ENCODE measurements at regions not wholly inside any gene's neighbourhood (a gene's known extent, or its start where the extent isn't known, plus 50 kb on each side); places are given as distances from the start of the nearest gene placed in this dataset.

- Histone ChIP-seq H3K36me3 (ENCODE audit: insufficient read depth, low read length) (no peaks in the 10 kb centered on the region), H3K79me2 (replicated peaks; ENCODE audit: insufficient read depth, low read length) (no peaks in the 10 kb centered on the region), H3K4me3 (ENCODE audit: low read length) (no peak overlapping the region), H3K9ac (ENCODE audit: low read length) (no peak overlapping the region), H4K20me1 (ENCODE audit: insufficient read depth) (no peaks in the 10 kb centered on the region), H3K9me2 (ENCODE audit: insufficient read depth, low read length) (no peaks in the 10 kb centered on the region), H2AFZ (ENCODE audit: low read depth, low read length) (no peak overlapping the region), H3K4me2 (ENCODE audit: low read length) (no peak overlapping the region), H3F3A (ENCODE audit: insufficient read depth, low read length, poor library complexity, severe bottlenecking) (no peaks in the 10 kb centered on the region), H3K9me3 (ENCODE audit: low read length) (no peaks in the 10 kb centered on the region), H3K27ac (ENCODE audit: low read length) (no peak overlapping the region), H3K27me3 (ENCODE audit: insufficient read depth, low read depth, low read length) (no peaks in the 10 kb centered on the region)
- TF ChIP-seq POLR2AphosphoS5 (IDR thresholded peaks at IDR 0.05) (no peak), EZH2 (IDR thresholded peaks at IDR 0.05; ENCODE audit: borderline replicate concordance, insufficient read depth, low read length, poor library complexity, severe bottlenecking) (no peak), TAF1 (IDR thresholded peaks at IDR 0.05; ENCODE audit: low read depth) (no peak), REST (IDR thresholded peaks at IDR 0.05; ENCODE audit: borderline replicate concordance) (no peak), EP300 (conservative IDR thresholded peaks at IDR 0.05; ENCODE audit: poor library complexity, severe bottlenecking) (no peak), RAD21 (conservative IDR thresholded peaks at IDR 0.05) (no peak), MXI1 (conservative IDR thresholded peaks at IDR 0.05; ENCODE audit: poor library complexity, severe bottlenecking) (no peak)
Observed at GRCh38 chr2:106974891-106975290, 88.9 kb upstream of the ST6GAL2 start.

GRCh38 chr2:106975641-106976040, 89.7 kb upstream of the ST6GAL2 start:
- no peaks in the 10 kb centered on the region for H3K79me2 ChIP-seq (replicated peaks; ENCODE audit: insufficient read depth, low read length)
- no peaks in the 10 kb centered on the region for H3K9me2 ChIP-seq (ENCODE audit: insufficient read depth, low read length)
- H3K9ac ChIP-seq (ENCODE audit: low read length) = no peak overlapping the region
- H3F3A ChIP-seq (ENCODE audit: insufficient read depth, low read length, poor library complexity, severe bottlenecking) = no peaks in the 10 kb centered on the region
- no peak overlapping the region for H2AFZ ChIP-seq (ENCODE audit: low read depth, low read length)
- H3K4me2 ChIP-seq (ENCODE audit: low read length) = no peak overlapping the region
- H3K27ac ChIP-seq (ENCODE audit: low read length) = no peak overlapping the region
- no peak for TF ChIP-seq EZH2 (IDR thresholded peaks at IDR 0.05; ENCODE audit: borderline replicate concordance, insufficient read depth, low read length, poor library complexity, severe bottlenecking)
- TF ChIP-seq REST (IDR thresholded peaks at IDR 0.05; ENCODE audit: borderline replicate concordance) = no peak
- no peak for TF ChIP-seq MXI1 (conservative IDR thresholded peaks at IDR 0.05; ENCODE audit: poor library complexity, severe bottlenecking)
- TF ChIP-seq POLR2AphosphoS5 (IDR thresholded peaks at IDR 0.05) = no peak
- no peaks in the 10 kb centered on the region for H4K20me1 ChIP-seq (ENCODE audit: insufficient read depth)
- H3K36me3 ChIP-seq (ENCODE audit: insufficient read depth, low read length) = no peaks in the 10 kb centered on the region
- H3K9me3 ChIP-seq (ENCODE audit: low read length) = no peaks in the 10 kb centered on the region
- H3K27me3 ChIP-seq (ENCODE audit: insufficient read depth, low read depth, low read length) = no peaks in the 10 kb centered on the region
- H3K4me3 ChIP-seq (ENCODE audit: low read length) = no peak overlapping the region
